ENCODE measurements at regions not wholly inside any gene's neighbourhood (a gene's known extent, or its start where the extent isn't known, plus 50 kb on each side); places are given as distances from the start of the nearest gene placed in this dataset.

DNA sequence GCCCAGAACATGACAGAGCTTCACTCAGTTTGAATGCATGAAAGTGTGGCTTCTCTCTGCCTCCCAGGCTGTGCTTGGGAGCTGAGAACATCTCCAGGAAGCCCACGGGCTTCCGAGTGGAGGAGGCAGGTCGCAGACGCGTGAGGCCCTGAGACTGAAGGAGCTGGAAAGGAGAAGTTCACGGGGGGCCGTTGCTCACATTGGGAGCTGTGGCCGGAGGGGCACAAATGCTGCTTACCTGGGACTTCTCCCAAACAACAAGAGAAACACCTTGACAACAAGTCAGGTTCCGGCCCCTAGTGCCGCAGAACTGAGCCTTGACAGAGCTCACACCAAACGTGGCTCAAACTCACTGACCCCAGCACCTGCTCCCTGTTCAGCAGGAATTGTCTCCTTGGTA, 207.0 kb downstream of the BRD1 start:
- no peak for FAIRE-seq

DNA sequence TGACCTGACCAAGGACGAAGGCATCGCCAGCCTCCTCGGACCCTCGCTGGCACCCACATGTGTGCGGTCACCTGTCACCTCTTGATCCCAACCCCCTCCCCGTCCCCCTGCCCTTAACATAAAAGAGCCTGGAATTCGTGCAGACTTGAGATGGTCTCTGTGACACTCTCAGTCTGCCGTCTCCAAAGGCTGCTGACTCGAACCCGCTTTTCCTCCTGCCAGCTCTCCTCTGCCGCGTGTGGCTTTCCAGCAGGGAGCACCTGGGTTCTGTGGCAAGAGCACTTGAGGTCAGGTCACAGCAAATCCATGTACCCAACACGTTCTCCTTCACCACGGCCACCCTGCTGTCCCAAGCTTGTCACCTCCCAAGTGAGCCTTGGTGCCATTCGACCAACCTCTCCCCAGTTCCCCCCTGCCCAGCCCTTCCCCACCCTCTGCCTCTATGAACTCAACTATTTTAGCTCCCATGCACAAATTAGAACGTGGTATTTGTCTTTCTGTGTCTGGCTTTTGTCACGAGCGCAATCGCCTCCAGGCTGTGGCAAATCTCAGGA, 207.6 kb downstream of the BRD1 start:
- FAIRE-seq: no peak

DNA sequence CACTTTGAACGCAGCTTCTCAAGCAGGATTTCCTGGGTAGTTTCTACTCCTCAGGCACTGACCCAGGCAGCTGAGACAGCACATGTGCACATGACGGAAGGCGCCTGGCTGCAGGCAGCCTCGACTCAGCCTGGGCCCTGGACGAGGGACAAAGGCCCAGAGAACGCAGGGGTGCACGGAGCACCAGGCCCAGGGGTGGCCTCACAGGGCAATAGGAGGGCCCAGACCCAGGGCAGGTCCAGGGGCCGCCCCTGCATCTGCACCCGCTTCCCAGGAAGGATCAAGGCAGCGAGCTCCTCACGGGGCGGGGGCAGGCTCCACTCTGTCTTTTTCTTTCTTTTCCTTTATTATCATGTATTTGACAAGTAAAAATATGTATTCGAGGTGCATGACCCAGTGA, 208.4 kb downstream of the BRD1 start:
- no peak for FAIRE-seq

DNA sequence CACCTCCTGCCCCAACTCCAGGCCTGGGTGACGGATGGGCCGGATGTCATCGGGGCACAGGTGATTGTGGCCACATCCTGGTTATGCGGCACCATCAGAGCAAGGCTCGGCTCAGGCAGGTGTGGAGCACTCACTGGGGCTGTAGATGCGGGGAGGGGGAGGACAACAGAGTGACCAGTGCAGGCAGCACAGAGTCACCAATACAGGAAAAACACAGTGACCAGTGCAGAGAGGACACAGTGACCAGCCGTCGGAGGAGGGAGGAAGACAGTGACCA, 209.1 kb downstream of the BRD1 start:
- no peak for FAIRE-seq

DNA sequence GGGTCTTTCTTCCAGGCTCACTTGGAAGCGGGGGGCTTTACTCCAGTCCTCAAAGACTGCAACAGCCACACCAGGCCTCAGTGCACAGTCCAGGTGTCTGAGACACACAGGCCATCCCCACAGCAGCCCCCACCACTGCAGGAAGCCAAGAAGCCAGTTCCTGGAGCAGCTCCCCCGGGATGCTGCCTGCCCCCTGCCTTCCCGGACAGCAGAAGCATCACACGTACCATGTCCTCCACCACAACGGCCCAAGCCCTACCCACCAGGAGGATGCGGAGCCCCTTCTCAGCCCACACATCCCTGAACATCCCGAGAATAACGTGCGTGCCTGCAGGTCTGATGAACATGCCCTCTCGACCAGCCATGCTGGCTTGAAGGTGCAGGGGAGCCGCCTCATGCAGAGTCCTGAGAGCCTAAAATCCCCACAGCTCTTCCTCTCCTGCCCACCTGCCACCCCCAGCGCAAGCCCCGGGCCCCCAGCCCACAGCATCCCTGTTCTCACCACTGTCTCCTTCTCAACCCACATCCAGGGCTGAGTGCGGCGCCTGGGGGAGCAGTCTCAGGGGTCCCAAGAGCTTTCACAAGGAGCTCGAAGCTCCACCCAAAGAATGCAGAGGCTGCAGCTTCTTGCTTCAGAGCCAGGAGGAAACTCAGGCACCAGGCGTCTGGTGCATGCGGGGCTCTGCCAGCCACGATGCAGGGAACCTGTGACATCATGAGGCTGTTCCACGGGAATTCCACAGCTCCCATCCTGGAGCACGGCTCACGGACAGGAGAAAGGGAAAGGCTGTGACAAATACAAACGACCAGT, 209.6 kb downstream of the BRD1 start:
- FAIRE-seq: no peak

DNA sequence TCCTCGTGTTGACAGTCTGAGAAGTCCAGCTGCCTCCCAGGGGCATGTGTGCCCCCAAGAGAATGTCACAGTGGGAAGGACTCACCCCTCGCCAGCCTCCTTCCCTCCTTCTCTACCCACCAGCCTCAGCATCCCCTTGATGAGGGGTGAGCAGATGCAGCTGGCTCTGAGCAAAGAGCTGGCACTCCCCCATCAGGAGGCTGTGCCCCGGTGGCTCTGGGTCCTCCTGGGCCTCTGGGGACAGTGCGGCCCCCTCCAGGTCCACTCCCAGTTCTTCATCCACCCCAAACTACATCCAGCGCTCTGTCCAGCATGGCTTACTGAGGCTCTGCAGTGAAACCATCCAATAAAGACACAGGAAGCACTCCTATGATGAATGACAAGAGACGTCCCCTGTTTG, 210.4 kb downstream of the BRD1 start:
- no peak for FAIRE-seq

DNA sequence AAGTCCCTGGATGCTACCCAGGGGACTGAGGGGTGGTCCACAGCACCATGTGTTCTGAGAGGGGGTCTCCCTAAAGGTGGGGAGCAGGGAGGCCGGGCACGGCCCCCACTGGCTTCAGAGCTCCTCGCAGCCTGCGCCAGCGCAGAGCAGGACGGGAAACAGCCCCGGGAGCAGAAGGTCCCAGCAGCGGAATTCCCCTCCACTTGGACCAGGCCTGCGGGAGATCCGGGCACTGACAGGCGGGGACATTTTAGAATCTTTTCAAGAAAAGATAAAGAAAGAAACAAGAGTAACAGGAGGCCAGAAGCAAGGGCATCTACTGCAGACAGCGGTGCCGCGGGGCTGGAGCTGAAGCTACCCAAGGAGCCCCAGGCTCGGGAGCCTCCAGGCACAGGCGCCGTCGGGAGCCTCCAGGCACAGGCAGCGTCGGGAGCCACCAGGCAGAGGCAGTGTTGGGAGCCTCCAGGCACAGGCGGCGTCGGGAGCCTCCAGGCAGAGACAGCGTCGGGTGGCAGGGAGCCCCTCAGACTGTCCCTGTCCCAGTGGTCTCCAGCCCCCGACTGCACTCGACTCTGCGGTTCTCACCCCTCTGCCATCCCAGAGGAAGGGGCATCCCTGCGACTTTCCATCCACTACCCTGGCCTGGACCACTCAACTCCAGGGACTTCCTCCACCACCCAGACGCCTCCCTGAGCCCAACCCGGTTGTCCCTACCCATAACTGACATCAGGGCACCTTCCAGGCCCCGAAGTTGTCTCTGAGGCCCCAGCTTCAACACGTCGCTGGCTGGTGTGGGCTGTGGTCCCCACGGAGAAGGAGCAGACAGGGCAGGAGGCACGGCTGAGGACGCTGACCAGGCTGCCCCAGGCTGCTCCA, 211.1 kb downstream of the BRD1 start:
- no peak for FAIRE-seq

DNA sequence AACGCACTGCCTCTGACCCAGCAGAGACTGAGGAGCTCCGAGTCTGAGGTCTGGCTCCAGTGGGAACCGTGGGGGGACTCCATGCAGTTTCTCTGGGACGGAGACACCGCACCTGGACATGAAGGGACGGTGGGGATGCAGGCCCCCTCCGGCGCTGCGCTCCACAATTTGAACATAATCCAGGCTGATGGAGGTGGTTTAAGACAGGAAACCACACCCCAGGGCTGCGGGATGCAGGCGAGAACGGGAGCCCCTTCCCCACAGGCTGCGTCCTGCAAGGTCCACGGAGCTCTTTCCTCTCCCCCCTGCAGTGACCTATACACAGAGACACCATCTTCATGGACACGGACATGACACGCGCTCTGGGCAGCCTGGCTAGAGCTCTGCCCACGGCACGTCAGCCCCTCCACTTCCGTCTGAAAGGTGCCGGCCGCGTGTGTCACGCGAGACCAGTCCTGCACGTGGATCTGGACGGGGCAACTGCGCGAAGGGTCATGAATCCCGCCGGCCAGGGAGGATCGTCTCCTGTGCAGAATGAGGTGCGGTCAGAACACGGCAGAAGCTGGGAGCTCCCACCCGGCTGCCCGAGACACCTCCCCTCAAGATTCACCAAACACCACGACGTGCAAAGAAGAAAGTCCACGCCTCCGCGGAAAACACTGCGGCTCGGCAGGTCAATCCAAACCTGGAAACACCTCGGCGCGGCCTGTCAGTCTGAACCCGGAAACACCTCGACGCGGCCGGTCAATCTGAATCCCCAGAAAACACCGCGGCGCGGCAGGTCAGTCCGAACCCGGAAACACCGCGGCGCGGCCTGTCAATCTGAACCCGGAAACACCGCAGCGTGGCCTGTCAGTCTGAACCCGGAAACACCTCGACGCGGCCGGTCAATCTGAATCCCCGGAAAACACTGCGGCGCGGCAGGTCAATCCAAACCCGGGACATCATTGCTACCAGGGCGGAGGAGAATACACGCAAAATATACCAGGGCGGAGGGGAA, 212.4 kb downstream of the BRD1 start:
- no peak for FAIRE-seq

DNA sequence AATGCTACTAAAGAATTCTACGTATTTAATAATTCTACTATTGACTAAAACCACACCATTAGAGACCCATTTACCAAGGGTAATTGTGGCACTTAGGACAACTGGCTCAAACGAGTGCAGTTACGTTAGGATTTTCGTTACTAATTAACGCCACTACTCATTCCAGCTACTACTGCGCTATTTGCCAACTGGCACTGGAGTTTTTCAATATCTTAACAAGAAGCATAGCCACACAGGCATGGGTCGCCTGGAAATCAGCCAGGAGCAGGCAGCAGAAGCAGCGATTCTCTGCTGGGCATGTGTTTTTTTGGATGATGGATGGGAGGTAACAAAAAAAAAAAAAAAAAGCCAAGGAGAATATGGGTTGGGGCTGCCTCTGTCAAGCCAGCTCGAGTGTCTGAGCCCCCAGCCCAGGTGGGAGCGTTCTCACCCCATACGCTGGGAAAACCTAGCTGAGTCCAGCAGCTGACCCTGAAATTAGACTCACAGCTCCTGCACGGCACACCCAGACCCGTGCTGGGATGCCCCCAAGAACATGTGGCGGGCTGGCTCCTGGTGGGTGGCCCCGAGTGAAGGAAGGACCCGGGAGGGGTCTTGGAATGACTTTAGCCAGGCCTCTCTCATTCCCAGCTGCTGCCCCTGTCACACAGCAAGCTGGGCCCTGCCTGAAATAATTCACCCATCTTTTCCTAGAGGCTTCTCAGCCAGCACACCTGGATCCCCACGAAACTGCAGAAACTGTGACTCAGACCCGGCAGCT, 214.0 kb downstream of the BRD1 start:
- no peak for FAIRE-seq

DNA sequence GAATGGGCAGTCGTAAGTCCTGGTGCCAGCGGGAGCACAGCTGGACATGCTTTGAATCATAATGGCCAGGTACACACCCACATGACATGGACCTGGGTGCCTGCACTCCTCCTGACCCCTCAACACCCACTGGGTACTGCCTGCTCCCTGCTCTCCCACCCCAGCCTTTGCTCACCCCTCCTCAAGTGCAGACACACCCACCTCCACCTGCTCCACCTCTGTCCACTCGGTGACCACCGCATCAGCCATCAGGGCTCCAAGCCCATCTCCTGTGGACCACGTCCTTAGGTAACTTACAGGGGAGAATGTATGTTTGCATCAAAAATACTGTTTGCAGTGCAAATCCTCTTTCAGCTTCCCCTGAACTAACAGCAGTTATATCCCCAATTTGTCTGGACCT, 214.6 kb downstream of the BRD1 start:
- no peak for FAIRE-seq

DNA sequence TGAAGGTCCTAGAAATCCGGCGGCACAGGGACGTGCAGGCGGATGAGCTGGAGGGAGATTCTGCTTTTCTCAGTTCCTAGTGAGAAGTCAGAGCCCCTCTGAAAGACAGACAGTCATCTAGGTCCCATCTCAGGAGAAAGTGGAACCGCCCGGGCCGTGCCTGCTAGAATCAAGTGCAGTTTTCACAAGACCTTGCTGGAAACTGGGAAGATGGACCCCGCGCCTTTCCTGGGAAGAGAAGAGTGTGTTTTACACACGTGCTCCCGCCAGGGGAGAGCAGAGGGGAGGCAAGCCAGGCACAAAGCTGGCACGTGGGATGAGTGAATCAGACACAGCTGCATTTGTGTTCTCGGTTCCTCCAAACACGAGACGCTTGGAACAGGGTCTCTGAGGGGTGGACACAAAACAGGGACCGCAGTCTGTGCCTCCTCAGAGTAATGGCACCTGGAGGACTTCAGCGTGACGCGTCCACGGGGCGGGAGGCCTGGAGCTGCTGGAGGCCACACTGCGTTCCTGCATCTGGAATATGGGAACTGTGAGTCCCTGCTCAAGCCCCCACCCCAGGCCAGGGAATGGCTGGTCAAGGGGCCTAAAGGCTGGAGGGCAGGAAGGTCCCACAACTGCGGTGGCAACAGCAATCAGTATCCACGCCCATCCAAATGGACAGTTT, 218.3 kb downstream of the BRD1 start:
- FAIRE-seq: no peak

DNA sequence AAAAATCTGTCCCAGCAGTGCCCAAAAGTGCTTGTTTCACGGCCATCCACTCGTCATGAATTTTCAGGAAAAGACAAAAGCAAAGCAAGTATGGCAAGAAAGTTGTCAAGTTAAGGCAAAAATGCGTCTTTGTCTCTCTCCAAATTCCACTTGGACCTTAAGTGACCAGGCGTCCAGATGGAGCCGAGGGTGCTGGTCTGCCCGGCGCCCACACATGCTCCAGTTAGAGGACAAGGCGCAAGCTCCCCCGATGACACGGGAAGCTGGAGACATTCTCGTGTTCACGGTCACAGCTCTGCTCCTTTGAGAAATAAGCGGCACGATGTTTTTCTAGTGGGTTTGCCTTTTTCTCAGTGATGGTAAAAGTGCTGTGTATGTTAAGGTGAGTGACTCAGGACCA, 219.0 kb downstream of the BRD1 start:
- no peak for FAIRE-seq

DNA sequence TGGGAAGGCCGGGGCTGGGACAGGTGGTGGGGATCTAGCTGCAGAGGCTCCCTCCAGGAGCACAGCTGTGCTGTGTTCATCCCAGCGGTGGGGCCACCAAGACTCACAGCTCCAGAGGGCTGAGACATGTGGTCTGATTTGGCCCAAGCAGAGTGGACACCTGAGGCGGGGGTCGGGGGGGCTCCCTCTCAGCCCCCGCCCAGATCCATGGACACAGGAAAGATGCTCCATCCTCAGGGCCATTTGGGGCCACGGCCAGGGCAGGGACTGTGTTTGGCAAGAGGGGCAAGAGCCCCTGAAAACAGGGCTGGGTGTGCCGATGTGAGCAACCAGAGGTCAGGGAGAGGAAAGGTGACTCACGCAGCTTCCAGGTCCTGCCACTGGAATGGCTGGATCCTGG, 219.4 kb downstream of the BRD1 start:
- FAIRE-seq: no peak

DNA sequence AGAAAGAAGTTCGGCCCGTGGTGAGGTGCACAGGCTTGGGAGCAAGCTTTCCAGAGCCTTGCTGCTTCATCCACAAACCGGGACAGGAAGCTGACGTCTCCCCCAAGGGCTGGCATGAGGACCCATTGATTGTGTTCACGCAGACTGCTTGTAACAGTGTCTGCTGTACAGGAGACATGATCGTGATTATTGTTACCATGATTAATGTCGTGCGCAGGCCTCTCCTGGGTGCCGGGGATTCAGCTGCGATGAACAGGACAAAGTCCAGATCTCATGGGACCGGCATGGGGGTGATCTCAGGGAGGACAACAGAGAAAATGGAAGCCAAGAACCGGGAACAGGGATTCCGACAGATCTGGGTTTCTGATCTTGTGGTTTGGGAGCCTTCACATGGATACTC, 219.9 kb downstream of the BRD1 start:
- no peak for FAIRE-seq

DNA sequence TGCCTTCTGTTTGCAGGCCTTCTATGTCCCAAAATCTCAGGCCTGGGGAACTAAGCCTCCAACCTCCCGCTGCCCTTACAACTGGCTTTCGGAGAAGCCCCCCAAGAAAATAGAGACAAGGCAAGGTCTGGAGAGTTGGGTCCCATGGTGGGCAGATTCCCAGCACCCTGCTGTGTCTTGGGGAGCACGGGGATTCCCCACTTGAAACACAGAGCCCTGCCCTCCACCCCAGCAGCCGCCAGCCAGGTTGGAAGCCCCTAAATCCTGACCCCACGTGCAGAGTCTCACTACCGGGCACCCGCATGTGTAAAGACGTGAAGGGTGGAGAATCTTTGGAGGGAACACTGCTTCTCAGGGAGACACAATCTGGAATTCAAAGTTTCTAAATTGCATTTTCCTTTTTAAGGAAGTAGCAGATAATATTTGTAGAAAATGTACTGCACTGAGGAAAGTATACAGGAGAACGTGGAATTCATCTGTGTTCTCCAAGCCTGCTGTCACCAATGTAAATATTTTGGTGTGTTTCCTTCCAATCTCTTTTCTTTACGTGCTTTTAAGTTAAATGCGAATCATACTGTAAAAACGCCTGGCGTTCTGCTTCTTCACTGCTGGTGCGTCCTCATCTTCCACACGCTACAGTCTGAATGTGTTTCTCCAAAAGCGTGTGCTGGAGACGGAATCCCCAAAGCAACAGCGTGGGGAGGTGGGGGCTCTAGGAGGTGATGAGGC, 220.9 kb downstream of the BRD1 start:
- FAIRE-seq: no peak

DNA sequence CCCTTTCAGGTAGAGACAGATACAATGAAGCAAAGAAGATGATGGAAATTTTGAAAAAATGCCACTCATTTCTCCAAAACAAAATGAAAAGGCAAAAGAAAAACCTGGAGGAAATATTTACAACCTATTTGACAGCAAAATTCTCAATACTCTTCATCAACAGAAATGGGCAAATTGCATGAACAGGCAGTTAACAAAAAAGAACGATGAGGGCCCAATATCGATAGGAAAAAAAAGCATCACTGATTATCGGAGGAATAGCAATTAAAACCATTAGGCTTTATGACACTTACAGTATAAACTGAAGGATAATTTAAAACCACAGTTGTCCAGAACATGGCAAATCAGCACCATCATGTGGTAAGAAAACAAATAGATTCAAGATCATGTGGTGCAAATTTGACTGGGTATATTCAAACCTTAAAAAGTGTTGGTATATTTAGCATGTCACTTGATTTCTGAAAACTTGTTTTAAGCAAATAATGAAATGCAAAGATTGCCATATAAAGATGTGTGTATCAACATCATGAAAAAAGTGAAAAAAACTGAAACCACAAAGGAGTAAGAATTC, 222.9 kb downstream of the BRD1 start:
- no peak for FAIRE-seq

DNA sequence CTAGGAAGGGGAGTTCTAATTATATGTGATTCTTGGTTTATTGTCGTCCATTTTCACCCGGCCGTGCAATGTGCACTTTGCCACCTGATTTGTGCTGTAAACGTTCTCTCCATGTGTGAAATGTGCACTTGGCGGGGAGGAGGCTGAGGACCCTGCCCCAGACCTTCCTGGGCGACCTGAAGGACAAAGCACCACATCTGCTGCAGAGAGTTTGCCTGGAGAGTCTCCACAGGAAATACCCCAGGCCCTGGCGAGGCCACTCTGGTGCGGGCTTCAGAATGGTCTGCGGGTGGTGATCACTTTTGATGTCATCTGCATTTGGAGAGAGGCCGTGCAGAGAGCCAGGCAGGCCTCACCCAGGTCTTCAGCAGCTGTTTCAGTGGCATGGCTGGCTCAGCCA, 224.7 kb downstream of the BRD1 start:
- no peak for FAIRE-seq

DNA sequence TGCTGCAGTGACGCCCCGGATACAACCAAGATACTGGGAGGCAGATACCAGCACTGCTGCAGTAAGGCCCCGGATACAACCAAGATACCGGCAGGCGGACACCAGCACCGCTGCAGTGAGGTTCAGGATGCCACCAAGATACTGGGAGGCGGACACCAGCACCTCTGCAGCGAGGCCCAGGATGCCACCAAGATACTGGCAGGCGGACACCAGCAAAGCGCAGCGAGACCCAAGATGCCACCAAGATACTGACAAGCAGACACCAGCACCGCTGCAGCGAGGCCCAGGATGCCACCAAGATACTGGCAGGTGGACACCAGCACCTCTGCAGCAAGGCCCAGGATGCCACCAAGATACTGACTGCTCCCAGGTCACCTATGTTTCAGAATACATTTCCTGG, 225.2 kb downstream of the BRD1 start:
- no peak for FAIRE-seq

DNA sequence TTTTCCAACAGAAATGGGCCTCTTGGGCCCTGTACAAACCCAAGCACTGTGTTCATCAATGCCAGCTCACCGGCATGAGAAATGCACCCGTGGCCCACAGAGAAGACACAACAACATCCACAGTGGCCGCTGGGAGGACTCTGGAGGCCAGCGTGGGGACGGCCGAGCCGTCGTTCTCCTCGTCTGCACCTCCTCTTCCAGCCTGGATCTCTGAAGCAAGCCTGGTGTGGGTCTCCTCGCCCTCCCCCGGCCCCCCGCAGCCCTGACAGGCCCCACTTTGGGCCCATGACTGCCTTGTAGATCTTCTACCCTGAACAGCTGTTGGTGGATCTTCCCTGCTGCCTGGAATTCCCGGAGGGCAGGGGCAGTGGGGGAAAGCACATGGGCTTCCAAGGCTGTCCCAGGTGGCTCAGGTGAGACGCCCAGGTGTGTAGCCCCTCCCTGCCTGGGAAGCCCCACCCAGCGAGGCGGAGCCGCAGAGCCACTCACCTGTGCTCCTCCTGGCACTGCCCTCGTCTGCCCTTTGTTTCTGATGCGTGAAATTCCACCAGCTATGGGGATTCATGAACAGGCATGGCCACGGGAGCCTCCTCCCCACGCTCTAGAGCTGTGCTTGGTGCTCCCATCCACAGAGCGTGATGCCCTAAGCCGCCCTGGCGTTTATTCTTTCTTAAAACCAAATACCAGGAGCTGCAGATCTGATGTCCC, 225.9 kb downstream of the BRD1 start:
- no peak for FAIRE-seq

DNA sequence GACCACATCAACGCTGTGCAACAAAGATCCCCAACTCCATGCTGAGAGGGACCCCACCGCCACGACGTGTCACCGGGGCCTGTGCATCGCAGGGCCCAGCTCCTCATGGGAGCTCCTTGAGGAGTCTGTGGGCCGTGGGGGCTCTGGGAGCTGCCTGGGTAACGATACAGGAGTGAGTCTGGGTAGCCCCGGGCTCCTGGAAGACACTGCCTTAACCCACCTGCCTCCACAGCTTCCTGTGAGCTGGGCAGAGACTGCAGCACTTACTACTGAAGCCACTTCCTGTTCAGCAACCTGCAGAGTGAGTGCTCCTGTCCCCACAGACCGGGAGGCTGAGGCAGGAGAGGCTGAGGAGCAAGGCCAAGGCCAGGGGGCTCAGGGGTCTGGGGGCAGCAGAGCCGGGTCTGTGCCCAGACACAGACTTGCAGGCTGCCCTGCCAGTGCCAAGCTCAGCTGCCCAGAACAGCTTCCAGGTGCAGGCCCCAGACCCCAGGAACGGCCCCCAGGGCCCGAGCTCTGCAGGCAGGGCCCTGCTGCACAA, 226.7 kb downstream of the BRD1 start:
- no peak for FAIRE-seq
